ENCODE measurements at regions not wholly inside any gene's neighbourhood (a gene's known extent, or its start where the extent isn't known, plus 50 kb on each side); places are given as distances from the start of the nearest gene placed in this dataset.

DNA sequence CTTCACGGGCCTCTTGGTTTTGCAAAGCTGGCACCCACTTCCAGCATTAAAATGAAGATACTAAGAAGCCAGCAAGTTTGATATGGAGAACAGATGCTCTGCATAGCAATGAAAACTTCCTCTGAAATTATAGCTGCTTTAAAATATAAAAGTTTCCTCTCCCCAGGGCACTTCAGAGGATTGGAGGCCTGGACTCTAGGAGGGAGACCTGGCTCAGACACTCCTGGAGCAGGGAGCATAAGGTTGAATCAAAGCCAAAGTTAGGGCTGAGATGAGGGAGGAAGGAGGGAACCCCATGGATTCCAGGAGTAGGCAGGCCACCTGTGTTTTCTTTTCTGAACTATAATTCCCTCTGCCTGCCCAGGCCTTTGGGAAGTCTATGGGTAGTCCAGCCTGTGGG is 176.0 kb upstream of the RPL38 start:
- DNase-seq = no peak

DNA sequence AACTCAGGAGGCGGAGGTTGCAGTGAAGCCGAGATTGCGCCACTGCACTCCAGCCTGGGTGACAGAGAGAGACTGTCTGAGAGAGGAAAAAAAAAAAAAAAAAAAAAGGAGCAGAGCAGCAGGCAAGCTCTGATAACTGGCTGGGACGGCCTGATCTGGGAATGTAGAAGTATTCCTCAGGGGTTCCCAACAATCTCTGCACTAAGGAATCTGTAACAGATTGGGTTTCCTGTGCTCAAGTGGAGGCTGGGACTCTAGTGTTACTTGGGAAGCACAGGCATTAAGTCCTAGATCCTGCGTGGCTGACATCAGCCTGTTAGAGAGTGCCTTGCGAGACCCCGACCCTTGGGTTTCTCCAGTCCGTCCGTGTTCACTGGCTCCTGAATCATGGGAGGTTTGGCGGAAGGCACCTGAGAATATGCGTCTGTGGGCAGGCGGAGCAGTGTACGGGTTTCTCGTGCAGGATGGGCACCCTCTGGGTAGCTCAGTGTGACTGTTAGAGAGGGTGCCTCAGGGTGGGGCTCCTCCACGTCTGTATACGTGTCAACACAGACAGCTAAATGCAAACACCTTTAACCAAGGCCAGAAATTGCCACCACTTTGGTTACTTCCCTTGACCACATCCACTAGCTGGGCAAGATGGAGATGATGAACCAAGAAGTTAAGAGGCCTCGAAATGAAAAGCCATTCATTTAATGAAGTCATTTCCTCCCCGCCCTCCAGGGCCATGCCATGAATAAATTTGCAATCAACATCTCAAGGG is 174.9 kb upstream of the RPL38 start:
- DNase-seq = no peak

DNA sequence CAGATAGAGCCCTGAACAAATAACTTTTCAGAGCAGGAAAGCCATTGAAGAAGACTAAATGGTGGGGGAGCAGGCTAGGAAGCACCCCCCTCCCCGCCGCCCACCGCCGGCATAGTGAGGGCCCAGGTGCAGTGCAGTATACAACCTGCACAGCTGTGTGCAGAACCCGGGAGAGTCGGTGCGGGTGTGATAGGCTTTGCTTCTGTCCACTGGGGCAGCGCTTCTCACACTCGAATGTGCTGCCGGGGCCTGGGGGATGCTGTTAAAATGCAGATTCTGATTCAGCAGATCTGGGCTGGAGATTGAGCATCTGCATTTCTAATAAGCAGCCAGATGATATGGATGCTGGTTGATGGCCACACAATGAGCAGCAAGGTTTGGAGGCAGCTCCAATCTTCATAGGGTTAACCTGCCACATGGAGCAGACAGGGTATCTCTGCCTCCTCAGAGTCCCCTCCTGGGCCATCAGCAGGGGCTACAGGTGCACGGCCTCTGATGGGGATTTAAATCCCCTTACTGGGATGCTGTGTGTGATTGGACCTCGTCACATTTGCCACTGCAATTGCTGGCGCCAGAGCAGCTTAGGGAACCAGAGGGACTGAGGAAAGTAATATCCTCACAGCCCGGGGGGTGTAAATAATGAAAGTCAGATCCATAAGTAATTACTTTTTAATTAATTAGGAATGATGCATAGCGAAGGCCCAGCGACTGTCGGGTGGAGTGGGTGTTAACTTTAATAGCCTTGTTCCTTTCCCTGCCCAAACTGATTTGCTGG is 172.0 kb upstream of the RPL38 start:
- no peak for DNase-seq

DNA sequence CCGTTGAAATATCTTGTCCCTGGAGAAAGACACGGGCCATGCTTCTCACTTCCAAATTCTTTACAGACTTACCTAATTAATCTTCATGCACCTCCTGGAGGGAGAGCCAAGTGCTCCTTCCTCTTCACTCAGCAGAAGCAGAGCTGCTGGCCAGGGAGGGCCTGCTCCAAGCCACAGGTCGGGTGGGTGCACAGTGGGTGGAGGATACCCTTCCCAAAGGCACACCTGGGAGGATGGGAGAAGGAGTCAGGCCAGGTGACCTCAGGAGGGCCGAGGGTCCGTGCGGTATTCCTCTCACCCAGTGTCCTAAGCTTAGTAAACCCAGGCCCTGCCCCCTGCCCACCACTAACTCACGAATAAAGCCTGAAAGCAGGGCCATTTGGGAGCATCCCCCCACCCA is 171.3 kb upstream of the RPL38 start:
- DNase-seq = no peak

DNA sequence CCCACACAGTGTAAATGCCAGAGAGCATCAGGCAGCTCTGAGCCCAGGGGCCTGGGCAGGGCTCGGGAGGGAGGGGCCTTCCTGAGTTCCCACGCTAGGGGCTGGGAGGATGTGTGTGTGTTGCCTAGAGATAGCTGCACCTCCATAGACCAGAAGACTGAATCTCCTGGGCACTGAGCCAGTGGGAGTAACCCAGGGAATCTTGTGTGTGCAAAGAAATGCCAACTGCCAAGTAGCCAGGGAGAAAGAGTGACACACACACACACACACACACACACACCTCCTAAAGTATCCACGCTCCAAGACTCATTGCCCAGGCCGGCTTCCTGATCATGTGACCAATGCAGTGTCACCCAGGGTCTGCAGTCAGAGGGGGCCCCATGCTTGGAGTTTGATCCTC is 166.2 kb upstream of the RPL38 start:
- no peak for DNase-seq

DNA sequence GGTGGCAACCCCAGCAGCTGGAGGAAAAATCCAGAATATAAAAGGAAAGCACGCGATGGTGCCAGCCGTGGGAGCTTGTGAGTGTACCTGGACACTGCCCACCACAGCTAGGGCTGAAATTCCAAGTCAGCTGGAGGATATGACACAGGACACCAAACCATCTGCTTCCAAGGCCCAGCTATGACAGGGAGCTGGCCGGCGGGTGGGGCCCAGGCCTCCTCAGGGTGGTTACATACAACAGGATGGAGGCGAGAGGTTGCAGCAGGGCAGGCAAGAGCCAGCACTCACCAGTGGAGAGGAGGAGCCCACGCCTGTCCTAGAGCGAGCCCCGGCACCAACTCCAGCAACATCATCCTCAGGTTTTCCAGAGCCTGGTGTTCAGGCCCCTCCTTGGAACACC is 163.2 kb upstream of the RPL38 start:
- DNase-seq = no peak

DNA sequence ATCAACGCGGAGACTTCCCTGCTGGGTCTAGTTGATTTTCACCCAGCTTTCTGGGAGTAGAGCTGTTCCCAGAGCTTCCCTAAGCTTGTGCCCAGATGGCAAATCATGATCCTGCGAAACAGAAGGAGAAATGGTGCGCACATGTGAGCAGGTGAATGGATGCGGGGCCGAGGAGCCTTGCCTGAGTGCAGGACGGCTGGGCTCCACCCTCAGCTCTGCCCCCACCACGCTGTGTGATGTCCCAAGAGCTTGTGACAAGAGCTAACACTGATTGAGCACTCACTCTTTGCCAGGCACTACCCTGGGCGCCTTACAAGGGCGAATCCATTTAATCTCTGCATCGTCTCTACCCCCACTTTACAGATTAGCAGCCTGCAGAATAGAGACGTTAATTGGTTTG is 162.7 kb upstream of the RPL38 start:
- DNase-seq = no peak

DNA sequence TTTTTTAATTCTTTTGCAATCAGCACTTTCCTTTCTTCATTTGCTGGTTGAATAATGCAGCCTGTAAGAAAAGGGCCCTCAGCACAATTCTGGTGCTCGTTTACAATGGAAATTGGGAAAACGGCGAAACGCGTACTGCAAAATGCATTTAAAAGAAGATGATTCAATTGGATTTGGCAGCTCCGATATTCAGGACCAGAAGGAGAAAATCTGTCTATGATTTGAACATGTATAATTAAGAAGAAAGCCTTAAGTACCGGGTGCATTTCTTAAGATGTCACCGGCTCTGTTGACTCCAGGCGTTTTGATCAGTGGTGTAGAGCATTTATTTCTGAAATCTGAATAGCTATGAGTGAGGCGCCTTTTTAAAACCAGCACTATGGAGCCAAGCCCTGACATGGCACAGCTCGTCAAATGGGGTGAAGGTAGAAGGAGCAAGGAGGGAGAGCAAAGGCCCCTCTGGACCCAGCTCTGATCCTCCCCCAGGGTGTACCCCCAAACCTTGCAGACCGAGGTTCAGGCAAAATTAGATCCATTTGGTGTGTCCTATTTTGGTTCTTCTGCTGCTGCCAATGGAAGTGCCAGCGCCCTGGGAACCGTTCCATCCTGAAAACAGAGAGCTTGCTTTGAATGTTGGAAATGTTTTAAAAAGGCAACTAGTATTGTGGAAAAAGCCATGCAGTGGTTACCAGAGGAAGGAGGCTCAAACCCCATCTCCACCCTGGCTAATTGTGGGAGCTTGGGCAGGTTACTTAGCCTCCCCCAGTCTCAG is 161.4 kb upstream of the RPL38 start:
- no peak for DNase-seq

DNA sequence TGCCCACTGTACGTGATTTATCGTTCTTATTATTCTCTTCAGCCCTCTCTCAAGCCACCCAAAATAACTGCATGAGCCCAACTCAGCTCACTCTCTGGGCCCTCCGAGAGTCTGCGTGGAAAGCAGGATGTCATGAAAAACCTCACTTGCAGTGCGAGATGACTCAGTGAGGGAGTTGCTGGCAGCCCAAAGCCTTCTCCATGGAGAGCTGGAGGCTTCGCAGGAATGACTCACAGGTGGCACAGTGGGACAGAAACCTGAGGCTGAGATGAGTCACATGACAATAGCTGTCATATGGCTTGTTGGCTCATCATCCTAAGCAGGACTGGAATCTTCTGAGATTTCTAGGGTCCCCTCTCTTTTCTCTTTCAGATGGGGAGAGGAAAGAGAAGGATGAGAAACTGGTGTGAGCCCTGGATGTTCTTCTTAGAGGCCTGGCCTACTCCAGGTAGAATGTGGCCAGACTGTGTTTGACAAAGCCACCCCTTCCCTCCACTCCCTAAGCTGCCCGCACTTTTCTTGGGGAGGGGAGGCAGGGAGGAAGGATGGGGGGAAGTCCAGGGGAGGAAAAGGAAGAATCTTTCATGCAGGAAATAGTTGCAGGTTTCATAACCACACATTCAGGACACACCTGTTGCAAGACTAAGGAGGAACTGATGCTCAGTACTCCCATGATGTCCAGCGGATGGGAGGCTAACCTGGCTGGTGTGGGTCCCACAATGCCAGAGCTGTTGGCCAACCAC is 160.6 kb upstream of the RPL38 start:
- DNase-seq = peak; percentile 60 to 73

DNA sequence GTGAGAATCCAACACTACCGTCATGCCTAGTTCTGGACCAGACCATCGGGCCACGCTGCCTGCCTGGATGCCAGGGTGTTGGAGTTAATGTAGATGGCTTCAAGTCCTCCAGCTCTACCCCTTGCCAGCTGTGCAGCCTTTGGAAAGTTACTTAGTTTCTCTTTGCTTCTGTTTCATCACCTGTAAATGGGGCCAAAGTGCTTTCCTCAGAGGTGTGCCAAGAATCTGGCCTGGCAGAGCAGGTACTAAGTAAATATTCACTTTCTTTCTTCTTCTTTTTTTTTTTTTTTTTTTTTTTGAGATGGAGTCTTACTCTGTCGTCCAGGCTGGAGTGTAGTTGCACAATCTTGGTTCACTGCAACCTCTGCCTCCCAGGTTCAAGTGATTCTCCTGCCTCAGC is 159.5 kb upstream of the RPL38 start:
- DNase-seq = no peak

DNA sequence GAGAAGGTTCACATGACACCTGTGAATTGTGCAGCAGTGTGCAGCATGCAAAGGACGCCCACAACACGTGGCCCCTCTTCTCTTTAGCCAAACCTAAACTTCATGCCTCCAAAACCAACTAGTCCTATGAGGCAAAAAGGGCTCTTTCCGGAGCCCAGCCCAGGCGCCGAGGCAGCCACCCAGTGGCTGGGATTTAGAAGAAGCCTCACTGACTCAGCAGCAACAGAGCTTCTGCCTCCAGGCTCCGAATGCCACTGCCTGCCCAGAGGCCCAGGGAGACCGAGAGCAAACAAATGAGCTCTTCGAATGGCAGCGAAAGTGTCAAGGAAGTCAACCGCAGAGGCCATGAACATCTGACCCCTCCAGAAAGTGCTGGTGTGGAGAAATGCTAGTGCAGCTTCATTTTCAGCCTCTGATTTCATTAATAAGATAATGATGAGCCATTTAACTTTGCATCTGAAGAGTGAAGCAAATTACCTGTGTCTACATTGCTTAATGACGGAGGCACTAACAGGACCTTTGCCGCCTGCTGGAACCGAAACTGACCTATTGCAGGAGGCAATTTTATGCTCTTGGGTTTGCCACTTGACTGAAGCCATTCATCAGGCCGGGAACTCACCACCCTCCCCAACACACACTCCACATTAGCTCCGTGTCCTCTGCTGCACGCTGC is 157.7 kb upstream of the RPL38 start:
- DNase-seq = no peak

DNA sequence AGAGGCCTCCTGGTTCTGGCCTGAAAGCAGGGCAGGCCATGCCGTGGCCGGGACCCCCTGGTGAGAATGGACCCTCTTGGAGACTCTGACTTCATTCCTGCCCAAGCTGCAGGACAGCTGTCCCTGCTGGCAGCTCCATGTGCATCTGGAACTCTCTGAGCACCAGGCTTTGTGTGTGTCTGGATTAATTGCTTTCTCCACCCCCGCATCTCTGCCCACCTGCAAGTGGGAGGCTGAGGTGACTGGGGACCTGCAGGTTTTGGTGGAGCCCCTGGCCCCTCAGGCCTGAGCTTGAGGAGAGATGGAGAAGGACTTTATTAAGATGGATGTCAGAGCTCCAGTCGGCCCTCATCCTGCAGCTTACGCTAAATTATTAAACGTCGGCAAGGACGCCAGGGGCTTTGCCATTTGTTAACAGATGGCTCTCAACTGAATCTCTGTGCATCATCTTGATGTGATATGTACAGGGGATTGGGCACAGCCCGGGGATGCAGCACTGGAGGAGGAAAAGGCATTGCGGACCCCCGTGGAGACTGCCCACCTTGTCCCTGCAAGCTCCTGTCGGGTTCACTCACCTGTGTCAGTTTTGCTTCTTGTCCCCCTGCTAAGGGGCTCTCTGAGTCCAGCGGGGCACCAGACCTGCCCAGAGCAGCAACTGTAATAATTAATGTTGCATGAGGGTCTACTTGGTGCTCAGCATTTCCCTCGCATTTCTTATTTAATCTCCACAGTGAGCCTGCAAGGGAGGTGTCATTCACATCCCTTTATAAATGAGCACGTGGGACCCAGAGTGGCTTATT is 154.1 kb upstream of the RPL38 start:
- no peak for DNase-seq

DNA sequence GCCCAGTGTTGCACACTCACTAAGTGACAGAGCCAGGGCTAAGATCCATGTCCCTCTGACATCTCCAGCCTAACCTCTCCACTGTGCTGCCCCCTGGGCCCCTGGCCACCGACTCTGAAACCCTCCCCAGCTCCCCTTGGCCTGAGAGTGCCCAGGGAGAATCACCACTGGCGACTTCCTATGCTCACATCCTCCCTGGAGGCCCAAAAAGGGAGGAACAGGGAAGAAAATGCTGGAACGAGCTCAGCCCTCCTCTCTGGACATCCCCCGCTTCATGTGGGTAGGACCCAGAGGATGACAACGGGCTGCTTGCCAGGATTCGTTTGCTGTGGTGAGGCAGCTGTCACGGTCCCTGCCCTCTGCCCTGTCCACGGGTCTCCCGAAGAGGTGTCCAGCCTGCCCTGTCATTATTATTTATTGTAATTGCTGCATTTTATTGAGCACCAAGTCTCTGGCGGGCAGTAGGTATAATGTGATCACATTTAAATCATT is 153.5 kb upstream of the RPL38 start:
- DNase-seq = no peak

DNA sequence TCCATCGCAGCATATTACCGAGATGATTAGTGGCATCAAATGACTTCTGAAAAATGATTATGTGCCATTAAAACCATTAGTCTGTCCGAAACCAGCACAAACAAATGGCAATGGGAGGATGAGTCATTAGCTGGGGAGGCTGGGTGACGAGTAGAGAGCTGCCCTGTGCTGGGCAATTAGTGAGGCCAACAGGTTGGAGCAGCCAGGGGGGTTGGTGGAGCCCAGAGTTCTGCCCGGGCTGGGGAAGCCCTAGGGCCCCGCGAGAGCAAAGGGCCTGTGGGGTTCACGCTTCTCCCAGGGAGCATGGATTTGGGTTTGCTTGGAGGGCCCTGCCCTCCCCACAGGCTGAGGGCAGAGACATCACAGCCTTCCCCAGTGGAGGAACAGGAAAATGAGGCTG is 152.1 kb upstream of the RPL38 start:
- no peak for DNase-seq

DNA sequence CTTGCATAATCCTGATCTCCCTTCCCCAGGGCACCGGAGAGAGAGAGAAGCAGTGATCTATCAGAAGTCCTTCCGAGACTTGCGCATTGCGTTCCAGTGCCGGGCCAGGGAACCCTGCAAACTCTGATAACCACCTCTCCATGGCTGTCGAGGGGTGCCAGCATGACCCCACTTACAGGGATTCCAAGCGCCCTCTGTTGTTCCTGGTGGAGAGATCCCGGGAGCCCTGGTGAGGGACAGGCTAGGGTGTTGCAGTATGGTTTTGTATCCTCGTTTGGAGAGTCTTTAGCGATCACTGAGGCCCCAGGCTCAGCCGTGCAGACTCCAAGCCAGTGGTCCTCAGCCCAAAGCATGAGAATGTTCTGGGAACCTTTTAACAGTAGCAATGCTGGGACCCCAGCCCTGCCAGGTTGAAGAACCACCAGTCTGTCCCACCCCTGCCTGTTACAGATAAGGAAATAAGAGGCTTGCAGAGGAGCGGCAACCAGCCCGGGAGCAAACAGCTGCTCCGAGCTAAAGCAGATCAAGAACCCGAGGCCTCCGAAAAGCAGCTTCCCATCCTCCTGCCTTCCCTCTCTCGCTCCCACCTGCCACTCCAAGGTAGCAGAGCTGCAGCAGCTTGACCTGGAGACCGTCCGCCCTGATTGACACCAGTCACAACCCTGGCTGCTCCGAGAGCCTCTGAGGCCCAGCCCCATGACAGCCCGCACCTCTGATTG is 150.3 kb upstream of the RPL38 start:
- no peak for DNase-seq

DNA sequence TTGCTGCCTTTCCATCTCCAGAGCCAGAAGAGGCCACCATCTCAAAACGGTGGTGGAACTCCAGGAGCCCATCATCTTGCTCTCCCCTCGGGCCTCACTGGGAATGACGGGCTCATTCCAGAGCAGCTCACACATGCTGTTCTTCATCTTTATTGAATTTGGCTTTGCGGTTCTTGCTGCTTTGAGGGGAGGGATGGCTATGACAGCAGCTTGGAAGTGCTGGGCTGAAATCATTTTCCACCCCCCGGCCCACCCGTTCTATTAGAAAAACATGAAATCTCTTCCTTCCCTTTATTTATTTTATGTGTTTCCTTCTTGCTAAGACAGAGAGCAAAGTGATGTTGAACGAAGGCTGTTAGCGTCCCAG is 149.8 kb upstream of the RPL38 start:
- no peak for DNase-seq

DNA sequence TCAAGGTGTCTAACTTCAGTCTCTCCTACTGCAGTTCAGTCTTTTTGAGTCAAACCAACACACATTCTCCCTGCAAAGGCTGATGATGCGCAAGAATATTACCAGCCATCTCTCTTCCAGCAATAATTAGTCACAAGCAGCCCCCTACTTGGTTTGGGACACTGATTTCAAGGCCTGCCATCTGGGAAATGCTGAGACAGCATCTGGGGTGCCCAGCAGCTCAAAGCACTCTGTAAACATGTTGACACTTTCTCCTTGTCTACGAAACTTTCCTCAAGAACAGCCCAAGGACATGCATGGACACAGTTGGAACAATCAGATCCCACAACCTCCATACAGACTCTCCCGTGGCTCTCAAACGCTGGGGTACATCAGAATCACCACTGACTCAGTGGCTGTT is 149.2 kb upstream of the RPL38 start:
- no peak for DNase-seq

DNA sequence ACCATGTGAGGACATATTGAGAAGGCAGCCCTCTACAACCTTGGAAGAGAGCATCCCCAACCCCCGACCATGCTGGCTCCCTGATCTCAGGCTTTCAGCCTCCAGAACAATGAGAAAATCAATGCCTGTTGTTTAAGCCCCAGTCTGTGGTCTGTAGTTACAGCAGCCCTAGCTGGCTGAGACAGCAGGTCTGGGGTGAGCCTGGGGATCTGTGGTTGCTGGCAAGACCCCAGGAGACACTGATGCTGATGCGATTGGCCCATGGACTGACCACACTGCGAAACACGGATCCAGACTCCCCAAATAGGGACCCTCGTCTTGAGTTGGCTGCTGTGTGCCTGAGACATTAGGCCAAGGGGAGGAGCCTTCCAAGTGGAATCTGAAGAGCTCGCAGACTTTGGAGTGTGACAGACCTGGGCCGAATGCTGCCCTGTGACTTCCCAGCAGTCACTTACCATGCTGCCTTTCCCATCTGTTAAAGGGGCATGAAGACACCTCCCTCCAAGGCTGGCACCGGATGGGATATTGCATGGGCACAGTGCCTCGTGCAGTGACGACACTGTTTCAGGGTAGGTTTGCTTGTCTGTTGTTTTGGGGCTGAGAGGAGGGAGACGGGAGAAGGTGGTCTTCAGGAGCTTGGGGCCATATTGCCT is 147.8 kb upstream of the RPL38 start:
- DNase-seq = no peak

DNA sequence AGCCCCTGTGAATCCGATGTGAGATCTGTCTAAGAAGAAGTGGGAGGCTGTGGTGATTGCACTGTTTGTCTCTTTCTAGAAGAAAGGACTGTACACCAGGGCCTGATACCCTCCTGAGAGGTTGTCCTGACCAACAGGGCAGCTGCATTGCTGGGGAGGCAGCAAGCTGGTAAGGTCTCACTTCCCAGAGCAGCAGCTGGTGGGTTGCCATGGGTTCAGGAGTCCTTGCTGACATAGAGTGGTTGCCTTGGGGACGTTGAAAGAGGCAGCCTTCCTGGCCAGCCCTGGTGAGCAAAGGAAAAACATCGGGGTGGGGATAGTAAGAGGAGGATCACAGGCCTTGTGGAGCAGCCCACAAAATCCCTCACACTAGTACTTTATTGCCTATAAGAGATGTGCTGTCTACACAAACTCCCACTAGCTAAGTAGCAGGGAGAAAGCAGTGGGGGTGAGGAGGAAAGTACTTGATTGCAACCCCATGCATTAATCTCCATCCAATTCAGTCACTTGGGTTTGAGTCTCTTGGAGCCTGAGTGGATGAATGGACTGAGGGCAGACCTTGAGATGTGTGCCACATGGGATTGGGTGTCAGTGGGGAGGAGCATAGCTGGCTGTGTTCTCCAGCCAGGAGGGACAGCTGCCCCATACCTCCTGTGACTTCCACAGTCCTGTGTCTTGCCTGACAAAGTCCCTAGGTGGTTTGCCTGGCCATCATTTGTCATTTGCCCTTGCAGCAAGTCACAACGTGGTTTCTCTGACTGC is 143.8 kb upstream of the RPL38 start:
- DNase-seq = no peak

DNA sequence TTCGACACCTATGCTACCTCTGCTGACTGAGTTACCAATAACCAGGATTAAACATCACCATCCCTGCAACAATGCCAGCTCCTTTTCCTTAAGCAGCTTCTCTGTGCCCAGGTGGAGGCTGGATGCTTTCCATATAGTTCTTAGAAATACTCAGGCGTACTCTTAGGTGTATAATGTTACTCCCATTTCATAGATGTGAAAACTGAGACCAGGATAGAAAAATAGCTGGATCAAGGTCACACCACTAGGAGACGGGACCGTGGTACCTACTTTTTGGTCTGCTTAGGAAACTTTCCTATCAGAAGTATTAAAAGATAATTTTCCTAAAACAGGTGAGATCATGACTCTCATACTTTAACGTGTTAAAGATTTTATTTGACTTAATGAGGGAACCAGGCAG is 141.7 kb upstream of the RPL38 start:
- no peak for DNase-seq
